Uterus (tissue), 2 donors: ENCODE measurements at regions not wholly inside any gene's neighbourhood (a gene's known extent, or its start where the extent isn't known, plus 50 kb on each side); places are given as distances from the start of the nearest gene placed in this dataset.

Experiments used
- POLR2A ChIP-seq, 2 donors: fragments of 450-650 bp; IDR thresholded peaks; one replicate each; pipeline ENCODE4 v1.6.1; 2016; ENCODE audit warnings: antibody characterized with exemption in 2 of 2, mild to moderate bottlenecking in 1 of 2, moderate library complexity in 1 of 2
- TF ChIP-seq, protein P1 (sequence below), 4 experiments: fragments of 200-600 bp in 2 of 4; fragments of 450-650 bp in 2 of 4; sonication (generic) in 2 of 4; IDR thresholded peaks; one replicate each; pipeline ENCODE4 v1.5.1; 2016 to 2019; ENCODE audit warnings: antibody characterized with exemption in 4 of 4, mild to moderate bottlenecking in 2 of 4, moderate library complexity in 1 of 4

DNA sequence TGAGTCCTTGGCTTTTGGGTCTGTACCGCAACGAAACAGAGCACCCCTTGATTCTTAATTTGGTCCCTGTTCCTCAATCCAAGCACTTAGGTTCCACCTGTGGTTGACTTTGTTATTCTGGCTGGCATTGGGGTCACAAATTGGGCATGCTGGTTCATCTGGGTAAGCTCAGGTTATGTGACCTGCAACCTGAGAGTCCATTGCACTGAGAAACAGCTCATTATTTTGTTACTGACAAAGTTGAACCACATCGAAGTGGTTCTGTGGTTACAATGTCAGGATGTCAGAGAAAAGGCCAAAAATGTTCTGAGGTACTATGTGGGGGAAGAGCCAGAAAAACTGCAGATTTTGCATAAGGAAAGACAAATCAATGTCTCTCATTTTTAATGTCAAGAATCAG is 74.2 kb downstream of the ZNF621 start:
- TF ChIP-seq, protein P1, sequence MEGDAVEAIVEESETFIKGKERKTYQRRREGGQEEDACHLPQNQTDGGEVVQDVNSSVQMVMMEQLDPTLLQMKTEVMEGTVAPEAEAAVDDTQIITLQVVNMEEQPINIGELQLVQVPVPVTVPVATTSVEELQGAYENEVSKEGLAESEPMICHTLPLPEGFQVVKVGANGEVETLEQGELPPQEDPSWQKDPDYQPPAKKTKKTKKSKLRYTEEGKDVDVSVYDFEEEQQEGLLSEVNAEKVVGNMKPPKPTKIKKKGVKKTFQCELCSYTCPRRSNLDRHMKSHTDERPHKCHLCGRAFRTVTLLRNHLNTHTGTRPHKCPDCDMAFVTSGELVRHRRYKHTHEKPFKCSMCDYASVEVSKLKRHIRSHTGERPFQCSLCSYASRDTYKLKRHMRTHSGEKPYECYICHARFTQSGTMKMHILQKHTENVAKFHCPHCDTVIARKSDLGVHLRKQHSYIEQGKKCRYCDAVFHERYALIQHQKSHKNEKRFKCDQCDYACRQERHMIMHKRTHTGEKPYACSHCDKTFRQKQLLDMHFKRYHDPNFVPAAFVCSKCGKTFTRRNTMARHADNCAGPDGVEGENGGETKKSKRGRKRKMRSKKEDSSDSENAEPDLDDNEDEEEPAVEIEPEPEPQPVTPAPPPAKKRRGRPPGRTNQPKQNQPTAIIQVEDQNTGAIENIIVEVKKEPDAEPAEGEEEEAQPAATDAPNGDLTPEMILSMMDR (IDR thresholded peaks at IDR 0.05) = no peak
- TF ChIP-seq POLR2A (IDR thresholded peaks at IDR 0.05) = no peak
